NCI-H82 treated with DMSO at 0.1 percent for 48 hours (cell line): ENCODE measurements at regions not wholly inside any gene's neighbourhood (a gene's known extent, or its start where the extent isn't known, plus 50 kb on each side); places are given as distances from the start of the nearest gene placed in this dataset.
"Not testable (repeated sequence)": the region's sequence is repeated elsewhere in the genome, so short reads cannot be mapped to it uniquely, and the experiment has no call there.

ENCODE experiments used
- DNase-seq: peaks from one replicate; lab custom pipeline; 2025; ENCODE audit not compliant: unreplicated experiment; lab: John Stamatoyannopoulos, UW

GRCh38 chr14:97956581-97957340 lies 1159.6 kb downstream of the VRK1 start:
- DNase-seq, result no peak

- no peak for DNase-seq
These were observed 1162.1 kb downstream of the VRK1 start for GRCh38 chr14:97959251-97959650.

DNA sequence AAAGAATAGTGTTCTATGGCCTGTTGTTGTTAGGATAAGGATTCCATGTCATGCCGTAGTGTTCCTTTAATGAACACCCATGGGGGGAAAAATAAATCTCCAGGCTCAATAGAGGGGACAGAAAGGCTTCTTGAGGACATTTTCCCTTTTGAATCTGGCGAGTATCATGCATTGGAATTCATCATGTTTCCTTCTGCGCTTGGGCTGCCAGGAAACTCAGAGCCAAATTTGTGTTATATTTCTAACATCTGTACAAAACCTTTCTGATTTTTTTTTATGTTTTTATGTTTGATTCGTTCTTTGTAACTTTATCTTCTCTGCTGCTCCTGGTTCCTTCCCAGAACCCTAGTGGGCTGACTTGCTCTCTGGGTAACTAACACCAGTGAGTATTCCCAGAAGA lies 1163.3 kb downstream of the VRK1 start:
- no peak for DNase-seq

- DNase-seq, result no peak
These were observed 1173.0 kb downstream of the VRK1 start for GRCh38 chr14:97970222-97970621.

DNA sequence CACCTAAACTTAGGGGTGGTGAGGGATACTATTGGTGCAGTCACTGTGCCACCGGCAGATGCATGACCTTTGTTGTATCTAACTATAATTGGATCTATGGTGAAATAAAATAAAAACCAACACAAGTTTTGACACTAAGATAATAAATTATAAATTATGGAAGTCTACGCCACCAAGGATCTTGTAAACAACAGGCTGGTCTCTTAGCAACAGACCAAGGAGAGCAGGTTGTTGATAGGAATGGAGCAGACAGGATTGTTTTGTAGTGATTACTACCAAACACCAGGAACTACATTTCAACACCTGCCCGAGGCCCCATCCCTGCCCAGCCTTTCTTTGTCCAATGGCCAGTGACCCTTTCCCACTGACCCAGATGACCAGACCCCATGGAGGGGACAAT lies 1178.0 kb downstream of the VRK1 start:
- no peak for DNase-seq

DNA sequence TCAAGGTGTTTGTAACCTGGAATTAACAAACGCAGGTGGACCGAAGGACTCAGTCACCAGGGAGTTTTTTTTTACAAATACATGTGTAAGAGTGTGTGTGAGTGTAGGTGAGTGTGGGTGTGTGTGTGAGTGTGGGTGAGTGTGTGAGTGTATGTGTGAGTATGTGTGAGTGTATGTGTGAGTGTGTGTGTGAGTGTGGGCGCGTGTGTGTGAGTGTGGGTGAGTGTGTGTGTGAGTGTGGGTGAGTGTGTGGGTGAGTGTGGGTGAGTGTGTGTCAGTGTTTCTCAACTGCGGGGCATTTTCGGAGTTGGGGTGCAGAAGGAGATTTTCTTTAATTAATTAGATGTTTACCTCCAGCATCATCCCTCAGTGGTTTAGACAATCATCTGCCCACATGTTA lies 1178.8 kb downstream of the VRK1 start:
- DNase-seq, result no peak

GRCh38 chr14:97976861-97977260 lies 1179.7 kb downstream of the VRK1 start:
- DNase-seq, result no peak

- DNase-seq, result no peak
These were observed 1180.6 kb downstream of the VRK1 start for GRCh38 chr14:97977651-97978261.

DNA sequence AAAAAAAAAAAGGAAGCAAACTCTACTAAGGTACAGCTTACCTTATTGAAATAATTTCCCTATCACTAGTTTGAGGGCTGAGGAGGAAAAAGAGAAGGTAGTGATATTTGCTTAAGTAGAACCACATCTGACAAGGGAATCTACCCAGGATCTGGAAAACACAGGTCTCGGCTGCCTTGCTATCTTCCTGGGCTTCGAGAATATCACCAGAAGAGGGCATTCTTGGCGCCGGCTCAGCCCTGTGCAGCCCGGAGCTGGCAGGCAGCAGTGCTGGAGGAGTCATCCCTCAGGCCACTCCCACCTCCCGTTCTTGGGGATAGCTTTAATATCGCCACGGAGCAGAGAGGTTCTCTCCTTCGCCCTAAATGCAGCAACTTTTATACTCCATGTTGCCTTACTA lies 1181.2 kb downstream of the VRK1 start:
- peak; percentile 55 for DNase-seq

DNA sequence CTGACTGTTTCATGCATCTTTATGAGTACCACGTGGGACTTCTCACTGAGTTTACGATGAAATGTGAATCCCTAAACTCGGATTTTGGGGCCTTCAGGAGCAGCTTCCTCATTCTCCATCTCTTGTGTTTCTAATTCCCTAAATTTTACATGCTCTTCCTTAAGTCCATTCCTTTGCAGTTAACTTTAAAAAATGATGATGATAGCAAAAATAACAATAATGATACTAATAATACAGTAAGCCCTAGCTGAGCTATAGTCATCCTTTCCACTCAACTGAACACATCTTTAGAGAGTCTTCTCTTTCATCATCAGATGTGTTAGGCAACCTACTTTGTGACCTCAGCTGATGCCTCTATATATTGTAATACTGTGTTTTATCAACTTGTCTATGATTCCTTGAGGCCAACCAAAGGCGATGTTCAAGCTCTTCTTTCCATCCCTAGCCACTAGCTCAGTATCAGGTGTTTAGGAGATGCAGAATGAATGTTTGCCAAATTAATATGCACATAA lies 1196.4 kb downstream of the VRK1 start:
- no peak for DNase-seq

- DNase-seq, result no peak
These were observed 1196.9 kb downstream of the VRK1 start for GRCh38 chr14:97994020-97994531.

DNA sequence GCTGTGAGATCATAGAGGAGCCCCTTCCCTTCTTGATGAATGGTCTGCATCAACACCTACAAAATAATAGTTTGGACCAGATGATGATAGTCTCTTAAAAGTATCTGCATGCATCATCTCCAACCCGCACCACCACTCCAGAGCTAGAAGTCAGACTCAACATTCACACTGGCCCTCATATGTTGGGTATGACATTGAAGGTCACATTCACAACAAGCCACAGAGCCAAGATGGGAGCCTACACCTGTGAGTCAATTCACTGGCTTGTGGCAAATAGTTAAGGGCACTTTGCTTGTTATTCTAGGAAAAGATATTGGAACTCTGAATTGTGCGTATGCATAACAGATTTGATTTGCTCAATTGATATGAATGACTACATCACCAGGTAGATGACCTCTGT lies 1197.9 kb downstream of the VRK1 start:
- DNase-seq, result no peak

- no peak for DNase-seq
These were observed 1198.3 kb downstream of the VRK1 start for GRCh38 chr14:97995531-97995930.

DNA sequence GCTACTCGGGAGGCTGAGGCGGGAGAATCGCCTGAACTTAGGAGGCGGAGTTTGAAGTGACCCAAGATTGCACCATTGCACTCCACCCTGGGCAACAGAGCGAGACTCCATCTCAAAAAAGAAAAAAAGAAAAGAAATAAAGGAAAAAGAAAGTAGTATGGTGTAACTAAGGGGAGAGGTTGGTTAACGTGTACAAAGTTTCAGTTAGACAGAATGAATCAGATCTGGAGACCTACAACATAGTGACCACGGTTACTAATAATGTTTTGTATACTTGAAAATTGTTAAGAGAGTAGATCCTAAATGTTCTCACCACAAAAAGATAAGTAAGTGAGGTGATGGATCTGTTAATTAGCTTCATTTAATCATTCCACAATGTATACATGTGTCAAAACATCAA lies 1208.8 kb downstream of the VRK1 start:
- no peak for DNase-seq

- DNase-seq, result no peak
These were observed 1211.4 kb downstream of the VRK1 start for GRCh38 chr14:98008381-98009113.

DNA sequence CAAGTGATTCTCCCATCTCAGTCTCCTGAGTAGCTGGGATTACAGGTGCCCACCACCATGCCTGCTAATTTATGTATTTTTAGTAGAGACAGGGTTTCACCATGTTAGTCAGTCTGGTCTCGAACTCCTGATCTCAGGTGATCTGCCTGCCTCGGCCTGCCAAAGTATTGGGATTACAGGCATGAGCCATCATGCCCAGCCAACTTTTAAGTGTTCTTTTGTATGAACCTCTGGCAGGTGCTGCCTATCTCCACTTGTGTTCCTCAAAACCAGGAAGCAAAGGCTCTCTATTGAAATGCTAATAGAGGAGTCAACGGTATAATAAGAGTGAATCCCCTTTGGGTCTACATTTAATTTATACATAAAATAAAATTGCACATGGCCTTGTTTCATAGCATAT lies 1212.0 kb downstream of the VRK1 start:
- not testable (repeated sequence) for DNase-seq

- no peak for DNase-seq
These were observed 1213.6 kb downstream of the VRK1 start for GRCh38 chr14:98010784-98011183.

- DNase-seq, result no peak
These were observed 1217.9 kb downstream of the VRK1 start for GRCh38 chr14:98014851-98015615.

- DNase-seq, result no peak
These were observed 1218.7 kb downstream of the VRK1 start for GRCh38 chr14:98015921-98016320.

- DNase-seq, result no peak
These were observed 1221.4 kb downstream of the VRK1 start for GRCh38 chr14:98018628-98019027.
